GM21576 (cell line): ENCODE measurements at regions not wholly inside any gene's neighbourhood (a gene's known extent, or its start where the extent isn't known, plus 50 kb on each side); places are given as distances from the start of the nearest gene placed in this dataset.
A peak's percentile ranks its signal among the peaks of the same experiment; 100 is the strongest.

Experiments used
- ATAC-seq: cut with Tn5 transposase; IDR thresholded peaks from one replicate; pipeline ENCODE4 v1.9.1; 2021; ENCODE audit warnings: mild to moderate bottlenecking, moderate library complexity; ENCODE audit not compliant: unreplicated experiment

DNA sequence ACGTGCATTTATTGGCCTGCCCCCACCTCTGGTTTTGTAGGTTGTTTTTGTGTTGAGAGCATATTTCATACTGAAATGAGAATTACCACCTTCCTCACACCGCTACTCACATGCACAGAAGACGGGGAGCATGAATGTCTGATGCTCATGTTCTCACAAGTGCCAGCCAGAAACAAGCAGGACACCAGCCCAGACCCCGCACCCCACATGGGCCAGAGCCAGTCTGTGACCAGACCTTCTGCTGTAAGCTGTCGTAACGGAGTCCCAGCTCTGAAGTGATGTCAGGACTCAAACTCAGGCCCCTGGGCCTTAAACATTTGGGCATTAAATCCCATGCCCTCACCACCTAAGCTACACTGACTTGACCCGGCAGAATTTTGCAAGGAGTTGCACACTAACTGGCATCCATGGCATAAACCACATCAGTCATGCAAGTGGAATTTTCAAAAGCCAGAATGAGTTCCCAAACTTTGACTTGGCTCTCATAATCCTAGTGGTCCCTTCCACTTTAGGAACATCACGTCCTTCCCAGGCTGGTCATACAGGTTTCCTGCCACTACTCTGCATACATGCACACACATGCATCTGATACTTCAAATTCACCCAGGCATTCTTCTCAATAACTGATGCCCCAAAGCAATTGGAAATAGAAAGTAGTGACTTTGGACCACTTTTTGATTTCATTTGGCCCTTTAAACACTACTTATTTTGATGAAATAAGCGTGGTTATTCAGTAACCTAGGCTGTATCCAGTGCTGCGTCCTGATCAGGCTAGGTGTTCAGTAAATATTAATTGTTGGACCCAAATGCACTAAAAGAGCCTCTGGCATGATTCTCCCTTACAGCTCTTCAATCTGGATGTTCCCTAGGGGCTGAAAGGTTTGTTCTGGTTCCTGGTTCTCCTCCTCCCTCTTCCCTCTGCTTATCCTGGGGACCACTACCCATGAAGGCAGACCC is 223.1 kb upstream of the ID2 start:
- ATAC-seq = no peak

DNA sequence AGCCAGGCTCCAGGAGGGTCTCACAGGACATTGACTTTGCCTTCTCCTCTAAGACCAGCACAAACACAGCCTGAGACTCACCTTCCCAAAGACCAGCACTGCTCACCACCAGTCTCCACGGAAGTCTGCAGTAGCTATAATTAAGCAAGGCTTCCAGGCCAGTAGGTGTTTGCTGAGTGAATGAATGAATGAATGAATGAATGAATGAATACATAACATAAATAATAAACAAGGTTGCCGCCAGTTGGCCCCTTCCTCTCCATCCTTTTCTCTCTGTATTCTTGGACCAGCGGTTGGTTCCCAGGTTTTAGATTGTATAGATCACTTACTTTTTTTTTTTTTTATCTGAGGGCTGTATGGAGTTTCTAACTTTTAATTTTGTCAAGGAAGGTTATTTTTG is 222.4 kb upstream of the ID2 start:
- ATAC-seq = no peak

DNA sequence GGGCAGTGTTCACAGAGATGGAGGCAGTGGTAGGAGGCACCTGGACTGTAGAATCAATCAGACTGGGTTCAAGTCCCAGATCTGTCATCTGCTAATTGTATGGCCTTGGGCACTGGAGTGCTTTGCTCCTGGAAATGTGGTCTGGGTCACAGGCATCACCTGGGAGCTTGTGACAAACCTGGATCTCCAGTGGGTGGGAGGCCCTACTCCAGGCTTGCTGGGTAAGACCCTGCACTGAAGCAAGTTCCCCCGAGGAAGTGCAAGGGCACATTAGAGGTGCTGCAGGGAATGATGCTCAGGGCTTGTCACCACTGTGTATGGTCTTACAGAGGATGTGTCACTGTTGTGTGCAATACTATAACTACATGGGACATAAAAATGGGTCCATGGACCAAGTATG is 220.5 kb upstream of the ID2 start:
- ATAC-seq = no peak

DNA sequence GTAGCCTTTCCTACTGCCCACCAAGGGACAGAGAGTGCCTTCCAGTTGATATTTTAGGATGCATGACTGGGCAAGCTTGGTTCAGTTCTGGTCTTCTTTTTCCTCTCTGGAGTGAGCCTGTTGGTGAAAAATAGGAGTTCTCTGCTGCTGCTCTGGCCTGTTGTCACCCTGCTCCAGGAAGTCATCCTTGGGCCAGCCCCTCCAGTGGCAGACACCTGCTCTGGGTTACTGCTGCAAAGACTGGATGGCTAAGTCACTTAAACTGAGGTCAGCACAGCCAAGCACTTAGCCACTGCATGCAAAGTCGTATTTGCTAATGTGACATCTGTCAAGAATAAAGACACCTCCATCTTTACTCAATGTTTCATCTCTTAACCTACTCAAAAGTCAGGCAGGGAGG is 219.6 kb upstream of the ID2 start:
- ATAC-seq = no peak

DNA sequence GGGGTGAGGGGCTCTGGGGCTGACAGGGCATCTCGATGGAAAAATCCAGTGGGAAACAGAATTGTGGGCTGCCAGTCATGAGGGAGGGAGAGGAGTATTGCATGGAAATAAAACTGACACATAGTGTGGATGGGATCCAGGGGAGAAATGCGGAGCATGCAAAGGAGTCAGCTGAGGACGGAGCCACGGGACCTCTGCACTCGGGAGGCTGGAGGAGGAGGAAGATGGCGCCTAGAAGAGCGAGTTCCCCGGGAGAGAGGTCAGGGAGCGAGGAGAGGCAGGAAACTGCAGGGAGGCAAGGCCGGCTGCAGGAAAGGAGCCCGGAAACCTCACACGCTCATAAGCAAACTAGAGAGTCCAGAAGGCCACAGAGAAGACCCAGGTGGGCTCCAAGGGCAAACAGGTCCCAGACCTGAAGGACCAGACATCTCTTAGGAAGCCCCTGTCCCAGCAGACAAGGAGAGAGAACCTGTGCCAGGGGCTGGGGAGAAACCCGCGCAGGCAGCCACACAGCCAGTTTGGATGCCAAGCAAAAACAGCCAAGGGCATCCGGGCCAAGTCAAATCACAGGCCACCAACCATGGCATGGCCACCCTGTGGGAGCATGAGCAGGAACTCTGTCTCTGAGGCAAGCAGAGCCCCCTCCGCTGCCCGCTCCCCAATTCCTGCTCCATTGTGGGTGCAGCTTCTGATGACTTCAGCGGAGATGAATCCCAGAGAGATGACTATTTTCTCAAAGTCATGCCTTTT is 218.8 kb upstream of the ID2 start:
- ATAC-seq = no peak

DNA sequence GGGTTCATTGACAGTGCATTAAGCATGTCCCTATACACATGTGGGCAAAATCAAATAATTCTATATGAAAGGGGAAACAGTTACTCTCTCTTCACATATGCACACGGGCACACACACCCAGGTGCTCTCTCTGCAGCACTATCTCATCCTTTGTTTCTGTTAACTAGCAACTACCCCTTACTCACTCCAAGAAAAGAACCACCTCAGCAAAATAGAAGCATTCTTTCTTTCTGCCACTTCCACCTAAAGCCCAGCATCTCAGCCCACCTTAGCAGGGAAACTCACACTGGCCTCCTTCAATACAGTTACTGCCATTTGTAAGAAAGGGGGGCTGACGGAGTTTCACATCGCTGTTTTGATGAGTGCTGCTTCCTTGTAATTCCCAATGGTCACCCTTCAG is 216.3 kb upstream of the ID2 start:
- ATAC-seq = no peak

DNA sequence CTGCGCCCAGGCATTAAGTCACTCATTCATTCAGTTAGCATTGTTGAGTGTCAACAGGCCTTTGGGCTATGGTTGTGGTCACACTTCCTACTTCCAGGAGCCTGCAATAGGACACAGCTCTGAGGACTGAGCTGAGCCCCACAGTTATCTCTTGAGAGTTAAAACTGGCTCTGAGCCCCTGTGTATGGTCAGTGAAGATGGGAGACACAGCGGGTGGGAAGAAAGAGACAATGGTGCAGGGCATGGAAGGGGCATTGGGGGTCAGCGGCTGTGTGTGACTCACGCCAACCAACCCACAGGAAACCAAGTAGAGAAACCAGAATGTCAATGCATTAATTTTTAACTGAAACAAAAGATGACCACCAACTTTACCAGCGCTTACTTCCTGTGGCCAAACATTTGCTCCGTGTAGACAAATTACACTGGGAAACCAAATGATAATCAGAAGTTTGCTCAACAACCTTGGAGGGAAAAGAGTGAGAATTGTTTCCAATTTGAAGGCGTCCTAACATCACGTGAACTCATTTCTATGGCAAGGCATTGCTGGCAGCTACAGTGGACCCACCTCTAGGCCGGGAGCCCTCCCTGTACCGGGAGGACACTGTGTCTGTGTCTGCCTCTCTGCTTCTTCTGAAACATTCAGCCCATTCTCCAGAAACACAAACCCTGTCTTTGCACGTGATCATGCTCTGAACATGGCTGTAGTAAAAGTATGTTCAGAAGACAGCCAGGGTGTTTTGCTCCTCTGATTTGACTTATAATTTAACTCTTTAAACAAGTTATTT is 212.0 kb upstream of the ID2 start:
- ATAC-seq = no peak

DNA sequence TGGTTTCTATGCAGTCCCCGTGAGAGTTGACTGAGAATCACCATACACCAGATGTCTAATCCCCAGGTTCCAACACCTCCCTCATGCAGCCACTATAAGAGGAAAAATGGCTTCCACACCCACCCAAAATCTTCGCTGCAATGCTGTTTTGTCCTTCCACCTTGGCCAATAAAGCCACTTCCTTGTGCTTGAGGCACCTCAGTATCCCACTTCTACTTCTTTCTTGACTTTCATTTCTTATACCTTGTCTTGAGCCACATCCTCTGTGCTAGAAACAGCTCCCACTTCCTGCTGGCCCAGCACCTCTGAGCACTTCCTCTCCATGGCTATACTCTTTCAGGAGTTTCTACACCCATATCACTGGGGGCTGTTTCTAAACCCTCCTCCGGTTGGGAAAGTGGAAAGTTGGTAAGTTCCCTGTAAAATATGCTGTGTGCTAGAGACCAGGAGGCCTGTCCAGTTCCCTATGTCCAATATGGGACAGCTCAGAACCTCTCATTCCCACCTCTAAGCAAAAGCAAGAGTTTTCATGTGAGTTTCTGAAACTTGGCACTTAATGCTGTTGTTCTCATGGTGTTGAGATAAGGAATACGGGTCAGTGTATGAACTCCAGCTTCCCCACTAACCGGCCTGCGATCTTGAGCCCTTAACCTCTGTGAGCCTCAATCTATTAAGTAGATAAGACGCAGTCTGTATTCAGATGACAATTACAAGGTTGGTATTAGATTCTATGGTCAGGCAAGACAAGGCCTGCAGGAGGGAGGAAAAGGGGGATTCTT is 209.1 kb upstream of the ID2 start:
- peak; percentile 62 for ATAC-seq

DNA sequence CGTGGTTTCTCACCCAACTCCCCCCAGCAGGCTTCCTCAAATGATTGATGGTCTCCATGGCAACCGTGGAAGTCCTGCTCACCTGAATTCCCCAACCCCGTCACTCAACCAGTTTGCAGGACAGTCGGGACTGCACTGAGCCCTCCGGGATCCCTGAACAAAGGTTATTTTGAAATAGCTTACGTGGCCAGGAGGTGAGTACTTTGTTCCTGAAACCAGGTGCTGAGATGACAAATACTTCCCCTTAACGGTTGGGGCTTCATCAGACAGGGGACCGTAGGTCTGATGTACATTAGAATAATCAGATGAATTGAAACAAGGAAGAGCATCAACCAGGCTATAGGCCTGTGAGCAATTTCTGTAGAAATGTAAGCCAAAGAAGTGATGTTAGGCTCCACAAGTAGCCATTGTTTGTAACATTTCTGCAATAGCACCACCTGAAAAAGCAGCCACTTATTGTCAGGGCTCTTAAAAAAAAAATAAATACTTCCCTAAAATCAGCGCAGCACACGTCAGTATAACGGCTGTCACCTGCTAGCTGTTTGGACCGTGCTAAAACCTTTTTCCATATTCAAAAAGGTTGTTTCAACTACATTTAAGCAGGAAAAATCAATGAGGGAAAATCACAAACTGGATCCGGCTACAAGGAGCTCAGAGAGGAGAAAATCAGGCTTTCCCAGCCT is 206.4 kb upstream of the ID2 start:
- ATAC-seq = no peak

DNA sequence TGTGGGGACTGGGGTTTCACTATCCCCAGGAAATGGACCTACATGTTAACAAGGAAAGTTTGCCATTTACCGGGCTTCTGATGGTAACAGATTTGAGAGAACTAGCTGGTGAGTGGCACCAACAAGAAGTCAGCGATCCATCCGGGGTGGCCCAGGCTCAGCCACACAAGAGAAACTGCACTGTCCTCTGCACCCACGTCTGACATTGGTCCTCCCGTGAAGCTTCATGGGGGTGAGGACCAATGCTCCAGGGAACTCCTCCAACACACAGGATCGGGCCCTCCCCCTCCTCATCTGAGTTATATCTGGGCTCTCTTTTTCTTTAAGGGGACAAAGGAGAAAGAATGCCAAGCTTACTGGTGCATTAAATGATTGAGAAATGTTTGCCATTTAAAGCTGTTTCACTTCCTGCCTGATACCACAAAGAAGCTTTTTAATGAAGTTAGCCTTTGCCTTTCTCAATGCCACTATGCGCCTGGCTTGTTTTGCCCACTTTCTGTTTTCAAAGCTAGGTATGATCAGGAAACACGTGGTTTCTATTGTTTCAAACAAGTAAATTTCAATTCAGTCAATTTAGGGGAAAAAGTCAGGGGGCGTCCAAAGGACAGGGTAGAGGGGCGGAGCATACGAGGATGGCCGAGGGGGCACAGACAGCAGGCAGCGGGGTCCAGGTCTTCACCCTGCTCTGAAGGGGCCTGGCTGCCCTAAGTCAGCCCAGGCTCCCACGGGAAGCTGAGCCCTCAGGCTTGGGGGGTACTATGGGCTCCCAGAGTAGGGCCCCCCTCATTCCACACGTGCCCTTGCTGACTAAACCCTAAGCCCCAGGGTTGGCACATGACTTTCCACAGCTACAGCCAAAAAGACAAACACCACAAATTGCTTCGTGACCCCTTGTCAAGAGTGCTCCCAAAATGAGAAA is 204.0 kb upstream of the ID2 start:
- ATAC-seq = peak; percentile 62

DNA sequence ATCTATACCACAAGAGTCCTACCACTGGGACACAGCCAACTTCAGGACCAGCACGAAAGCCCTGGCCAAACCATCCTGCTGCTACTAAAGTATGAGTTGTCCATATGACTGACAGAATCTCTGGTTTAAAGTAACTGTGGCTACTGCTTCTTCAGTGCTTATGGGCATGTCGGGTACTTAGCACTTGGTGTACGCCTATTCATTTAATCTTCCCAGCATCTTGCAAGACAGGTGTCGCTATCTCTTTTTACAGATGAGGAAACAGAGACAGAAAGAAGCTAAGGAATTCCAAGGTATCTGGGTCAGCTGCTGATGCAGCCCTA is 203.4 kb upstream of the ID2 start:
- no peak for ATAC-seq

DNA sequence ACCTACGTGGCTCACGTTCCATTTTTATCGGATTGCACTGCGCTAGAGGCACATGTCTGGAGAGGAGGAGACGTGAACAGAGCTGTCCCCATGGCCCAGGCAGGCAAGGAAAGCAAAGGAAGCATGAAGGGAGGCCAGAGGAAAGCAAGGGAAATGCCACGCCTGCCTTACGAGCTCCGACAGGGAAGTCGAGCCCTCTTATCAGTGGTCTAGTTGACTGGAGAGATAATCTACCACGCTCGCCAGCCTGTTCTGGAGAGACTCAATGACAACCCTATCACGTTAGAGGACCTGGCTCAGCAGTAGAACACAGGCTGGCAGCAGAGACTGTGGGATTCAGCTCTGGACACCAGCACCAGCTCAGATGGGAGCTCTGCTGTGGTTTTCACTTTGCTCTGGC is 202.6 kb upstream of the ID2 start:
- no peak for ATAC-seq

DNA sequence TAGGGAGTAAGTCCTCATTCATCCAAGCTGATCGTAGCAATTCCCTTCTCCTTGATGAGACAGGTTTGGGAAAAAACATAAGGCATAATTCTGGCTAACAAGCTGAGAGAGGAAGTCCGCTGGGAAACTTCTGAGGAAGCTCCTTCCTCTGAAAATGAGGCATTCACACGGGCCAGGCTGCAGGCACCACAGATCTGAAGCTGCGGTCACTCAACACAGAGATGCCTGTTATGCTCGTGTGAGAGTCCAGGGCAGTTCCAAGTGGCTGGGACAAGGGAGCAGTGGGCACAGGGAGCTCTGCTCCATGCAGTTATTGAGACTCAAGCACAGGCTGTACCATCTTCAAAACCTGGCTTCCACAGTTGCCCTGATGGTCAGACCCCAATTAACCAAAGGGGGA is 200.9 kb upstream of the ID2 start:
- ATAC-seq = no peak

DNA sequence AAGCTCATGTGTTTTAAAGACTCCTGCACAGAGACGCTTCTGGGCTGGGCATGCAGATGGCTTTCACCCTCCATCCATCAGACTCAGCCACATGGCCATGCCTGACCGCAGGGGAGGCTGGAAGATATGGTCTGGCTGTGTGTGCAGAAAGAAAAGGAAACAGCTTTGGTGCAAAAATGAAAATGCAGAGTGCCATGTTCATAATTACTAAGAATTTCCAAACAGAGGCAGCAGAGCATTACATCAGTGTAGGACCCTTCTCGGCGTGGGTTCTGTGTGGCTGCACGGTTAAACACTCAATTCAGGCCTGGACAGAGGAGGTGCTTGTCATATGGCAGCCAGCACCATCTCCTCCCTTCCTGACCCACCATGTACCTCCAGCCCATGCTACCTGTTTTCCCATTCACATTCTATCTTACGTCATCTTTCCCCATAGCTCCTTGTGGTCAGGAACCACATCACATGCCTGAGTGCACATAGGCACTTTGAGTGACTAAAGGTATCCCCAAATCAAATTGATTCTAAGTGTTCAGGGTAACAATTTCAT is 200.3 kb upstream of the ID2 start:
- ATAC-seq = peak; percentile 50

DNA sequence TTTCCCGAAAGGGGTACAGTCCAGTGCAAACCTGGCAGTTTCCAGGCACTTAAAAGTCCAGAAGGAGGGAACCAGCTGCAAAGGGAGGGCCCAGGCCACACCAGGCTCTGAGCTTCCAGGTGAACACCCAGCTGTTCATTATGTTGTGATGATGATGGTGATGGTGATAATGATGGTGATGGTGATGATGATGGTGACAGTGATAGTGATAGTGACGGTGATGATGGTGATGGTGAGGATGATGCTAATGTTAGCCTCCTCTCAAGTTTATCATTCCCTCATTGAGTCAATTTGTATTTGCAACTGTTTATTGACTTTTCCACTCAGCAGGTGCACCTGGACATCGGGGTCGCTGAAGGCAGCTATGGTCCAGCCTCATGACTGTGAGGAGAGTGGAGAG is 199.4 kb upstream of the ID2 start:
- ATAC-seq = no peak

DNA sequence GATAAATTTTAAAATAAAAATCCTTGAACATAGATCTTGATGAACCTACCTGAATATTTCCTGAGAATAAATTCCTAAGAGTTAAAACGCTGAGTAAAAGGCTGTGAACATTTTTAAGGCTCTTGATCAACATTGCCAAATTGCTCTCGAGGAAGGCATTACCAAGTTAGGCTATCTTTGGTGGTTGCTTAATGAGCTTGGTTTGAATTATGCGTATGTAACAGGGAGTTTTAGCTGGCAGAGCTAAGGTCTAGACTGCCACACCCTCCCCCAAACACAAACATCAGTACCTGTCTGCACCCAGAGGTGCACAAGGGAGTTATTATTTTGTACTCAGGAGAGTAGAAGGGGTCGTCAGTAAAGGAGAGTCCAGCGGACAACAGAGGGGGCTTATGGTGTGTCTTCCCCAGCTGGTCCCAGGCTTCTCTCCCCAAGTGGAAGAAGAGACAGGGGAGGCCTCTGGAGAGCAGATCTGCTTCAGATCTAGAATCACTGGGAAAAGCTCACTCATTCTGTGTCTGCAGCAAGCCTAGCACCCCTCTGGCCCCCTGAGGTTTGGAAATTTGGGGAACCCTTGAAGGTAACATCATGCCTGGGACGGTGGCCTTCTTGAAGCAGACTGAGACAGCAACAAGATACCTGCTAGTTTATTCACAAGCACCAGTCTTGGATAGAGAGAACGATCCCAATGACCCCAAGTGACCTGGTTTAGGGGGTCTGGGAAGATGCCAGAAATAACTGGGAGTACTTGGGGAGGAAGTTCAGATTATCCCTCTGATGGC is 197.2 kb upstream of the ID2 start:
- no peak for ATAC-seq

DNA sequence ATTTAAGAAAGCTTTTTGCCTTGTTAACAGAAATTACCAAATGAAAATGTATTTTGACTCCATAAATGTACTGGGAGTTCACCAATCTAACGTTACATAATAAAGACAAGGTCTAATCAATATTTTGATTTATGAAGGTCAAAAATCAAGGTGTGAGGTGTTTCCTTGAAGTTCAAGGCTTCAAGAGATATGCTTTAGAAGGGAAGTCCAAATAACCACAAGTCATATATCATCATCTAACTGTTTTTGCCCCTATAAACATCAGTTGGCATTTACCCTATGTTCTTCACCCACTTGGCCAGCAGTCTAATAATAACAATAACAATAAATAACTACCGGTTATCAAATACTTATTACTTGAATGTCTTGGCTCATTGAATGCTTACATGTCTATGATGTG is 196.1 kb upstream of the ID2 start:
- ATAC-seq = no peak

DNA sequence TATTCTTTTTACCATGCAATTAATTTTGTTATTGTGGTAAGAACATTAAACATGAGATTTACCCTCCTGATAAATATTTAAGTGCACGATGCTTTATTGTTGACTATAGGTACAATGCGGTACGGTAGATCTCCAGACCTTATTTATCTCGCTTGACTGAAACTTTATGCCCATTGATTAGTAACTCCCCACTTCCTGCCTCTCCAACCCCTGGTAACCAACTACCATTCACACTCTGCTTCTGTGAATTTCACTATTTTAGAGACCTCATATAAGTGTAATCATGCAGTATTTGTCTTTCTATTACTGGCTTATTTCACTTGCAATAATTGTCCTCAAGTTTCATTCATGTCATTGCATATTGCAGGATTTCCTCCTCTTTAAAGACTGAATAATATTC is 195.7 kb upstream of the ID2 start:
- ATAC-seq = no peak
